HEK293 (cell line): ENCODE measurements at regions not wholly inside any gene's neighbourhood (a gene's known extent, or its start where the extent isn't known, plus 50 kb on each side); places are given as distances from the start of the nearest gene placed in this dataset.

Experiments
- CTCF ChIA-PET: fragments of 350-600 bp; formaldehyde crosslinking; extraction: SDS; loops from one replicate; lab custom pipeline; 2021; ENCODE audit warnings: antibody characterized with exemption; lab: Yijun Ruan, JAX
- POLR2A ChIA-PET: fragments of 300-600 bp; formaldehyde crosslinking; extraction: SDS; loops from one replicate; lab custom pipeline; 2020; ENCODE audit warnings: antibody characterized with exemption, inconsistent platforms; lab: Yijun Ruan, JAX
- H3K27ac ChIP-seq: fragments of 200-500 bp; sonication (Bioruptor generic); 2 replicates; pipeline ENCODE4 v1.5.1; 2014; ENCODE audit warnings: low read depth, low read length, control low read depth, inconsistent platforms; ENCODE audit errors: extremely low read depth
- H3K36me3 ChIP-seq, 2 experiments: fragments of 200-500 bp in 1 of 2; sonication (Bioruptor generic) in 1 of 2; 1 replicate in 1 of 2; 2 replicates in 1 of 2; pipeline ENCODE4 v1.5.1; 2014 to 2017; ENCODE audit warnings: inconsistent platforms in 2 of 2, low read length in 2 of 2; ENCODE audit not compliant: control insufficient read depth in 2 of 2, insufficient read depth in 1 of 2
- H3K4me1 ChIP-seq: fragments of 200-500 bp; sonication (Bioruptor generic); 2 replicates; pipeline ENCODE4 v1.5.1; 2014; ENCODE audit warnings: mild to moderate bottlenecking, low read length, inconsistent platforms; ENCODE audit not compliant: control insufficient read depth, insufficient read depth
- H3K4me3 ChIP-seq: 2 replicates; pipeline ENCODE4 v1.5.1; 2011; ENCODE audit warnings: low read depth, mild to moderate bottlenecking, control low read depth, low read length, moderate library complexity
- H3K9me3 ChIP-seq: fragments of 200-500 bp; sonication (Bioruptor generic); 2 replicates; pipeline ENCODE4 v1.5.1; 2014; ENCODE audit warnings: low read depth, low read length, inconsistent platforms; ENCODE audit not compliant: control insufficient read depth, insufficient read depth
- ELK4 ChIP-seq: IDR thresholded peaks from 2 replicates; pipeline ENCODE4 v1.6.1; 2011; ENCODE audit warnings: mild to moderate bottlenecking, low read depth, low read length, borderline replicate concordance
- HOXA7 ChIP-seq: sonication (generic); formaldehyde crosslinking; IDR thresholded peaks from 2 replicates; pipeline ENCODE4 v1.8.1; 2022; ENCODE audit warnings: missing genetic modification reagents, borderline replicate concordance
- HOXC10 ChIP-seq: sonication (generic); formaldehyde crosslinking; IDR thresholded peaks from 2 replicates; pipeline ENCODE4 v1.8.1; 2023; ENCODE audit warnings: mild to moderate bottlenecking, missing genetic modification reagents
- IKZF3 ChIP-seq: fragments of 450-650 bp; IDR thresholded peaks from 2 replicates; pipeline ENCODE4 v1.5.0; 2018; ENCODE audit warnings: missing biosample characterization, mild to moderate bottlenecking, missing genetic modification characterization, moderate library complexity
- KLF17 ChIP-seq: fragments of 450-650 bp; formaldehyde crosslinking; IDR thresholded peaks from 2 replicates; pipeline ENCODE4 v1.5.1; 2016; ENCODE audit warnings: missing biosample characterization, missing genetic modification characterization
- KLF8 ChIP-seq: fragments of 450-650 bp; formaldehyde crosslinking; IDR thresholded peaks from 2 replicates; pipeline ENCODE4 v1.5.1; 2016; ENCODE audit warnings: missing biosample characterization, missing genetic modification characterization
- MEIS1 ChIP-seq: sonication (generic); formaldehyde crosslinking; IDR thresholded peaks from 2 replicates; pipeline ENCODE4 v1.8.1; 2022; ENCODE audit warnings: missing genetic modification reagents, mild to moderate bottlenecking, borderline replicate concordance
- SETDB1 ChIP-seq: IDR thresholded peaks from one replicate; pipeline ENCODE4 v1.6.1; 2017; ENCODE audit warnings: mild to moderate bottlenecking, low read length, moderate library complexity, mixed read lengths; ENCODE audit not compliant: insufficient read length
- SP7 ChIP-seq: fragments of 450-650 bp; formaldehyde crosslinking; IDR thresholded peaks from 2 replicates; pipeline ENCODE4 v1.5.1; 2016; ENCODE audit warnings: missing biosample characterization, missing genetic modification characterization
- TRIM28 ChIP-seq: IDR thresholded peaks from 2 replicates; pipeline ENCODE4 v1.6.1; 2011; ENCODE audit warnings: low read length, control low read depth, borderline replicate concordance
- ZBTB6 ChIP-seq: fragments of 450-650 bp; formaldehyde crosslinking; IDR thresholded peaks from 2 replicates; pipeline ENCODE4 v1.5.1; 2017; ENCODE audit warnings: missing biosample characterization, missing genetic modification characterization
- ZFP41 ChIP-seq: fragments of 450-650 bp; formaldehyde crosslinking; IDR thresholded peaks from 2 replicates; pipeline ENCODE4 v1.5.1; 2016; ENCODE audit warnings: missing biosample characterization, missing genetic modification characterization, borderline replicate concordance
- ZFP69B ChIP-seq: fragments of 450-650 bp; formaldehyde crosslinking; IDR thresholded peaks from 2 replicates; pipeline ENCODE4 v1.5.1; 2016; ENCODE audit warnings: missing biosample characterization, missing genetic modification characterization
- ZNF239 ChIP-seq: fragments of 450-650 bp; formaldehyde crosslinking; IDR thresholded peaks from 2 replicates; pipeline ENCODE4 v1.5.1; 2016; ENCODE audit warnings: missing biosample characterization, missing genetic modification characterization
- ZNF24 ChIP-seq: fragments of 450-650 bp; formaldehyde crosslinking; IDR thresholded peaks from 2 replicates; pipeline ENCODE4 v1.5.1; 2016; ENCODE audit warnings: missing biosample characterization, missing genetic modification characterization
- ZNF266 ChIP-seq: fragments of 450-650 bp; formaldehyde crosslinking; IDR thresholded peaks from 2 replicates; pipeline ENCODE4 v1.5.1; 2016; ENCODE audit warnings: missing biosample characterization, missing genetic modification characterization, low read depth
- ZNF366 ChIP-seq: fragments of 450-650 bp; formaldehyde crosslinking; conservative IDR thresholded peaks from 2 replicates; pipeline ENCODE4 v1.5.1; 2016; ENCODE audit warnings: missing biosample characterization, missing genetic modification characterization
- ZNF585B ChIP-seq: fragments of 450-650 bp; formaldehyde crosslinking; IDR thresholded peaks from 2 replicates; pipeline ENCODE4 v1.5.1; 2016; ENCODE audit warnings: missing biosample characterization, missing genetic modification characterization
- ZNF600 ChIP-seq: fragments of 450-650 bp; formaldehyde crosslinking; IDR thresholded peaks from 2 replicates; pipeline ENCODE4 v1.5.1; 2016; ENCODE audit warnings: missing biosample characterization, missing genetic modification characterization
- ZNF624 ChIP-seq: fragments of 450-650 bp; formaldehyde crosslinking; IDR thresholded peaks from 2 replicates; pipeline ENCODE4 v1.5.1; 2017; ENCODE audit warnings: missing biosample characterization, missing genetic modification characterization
- ZNF777 ChIP-seq: fragments of 450-650 bp; formaldehyde crosslinking; IDR thresholded peaks from 2 replicates; pipeline ENCODE4 v1.5.1; 2017; ENCODE audit warnings: missing biosample characterization, missing genetic modification characterization, borderline replicate concordance
- TF ChIP-seq, protein P1 (sequence below): fragments of 450-650 bp; formaldehyde crosslinking; IDR thresholded peaks from 2 replicates; pipeline ENCODE4 v1.5.1; 2016; ENCODE audit warnings: missing biosample characterization, missing genetic modification characterization
- TF ChIP-seq, protein P2 (sequence below): fragments of 450-650 bp; formaldehyde crosslinking; IDR thresholded peaks from 2 replicates; pipeline ENCODE4 v1.5.1; 2016; ENCODE audit warnings: missing biosample characterization, missing genetic modification characterization
- TF ChIP-seq, protein P3 (sequence below): fragments of 450-650 bp; formaldehyde crosslinking; IDR thresholded peaks from 2 replicates; pipeline ENCODE4 v1.5.1; 2017; ENCODE audit warnings: missing biosample characterization, missing genetic modification characterization

DNA sequence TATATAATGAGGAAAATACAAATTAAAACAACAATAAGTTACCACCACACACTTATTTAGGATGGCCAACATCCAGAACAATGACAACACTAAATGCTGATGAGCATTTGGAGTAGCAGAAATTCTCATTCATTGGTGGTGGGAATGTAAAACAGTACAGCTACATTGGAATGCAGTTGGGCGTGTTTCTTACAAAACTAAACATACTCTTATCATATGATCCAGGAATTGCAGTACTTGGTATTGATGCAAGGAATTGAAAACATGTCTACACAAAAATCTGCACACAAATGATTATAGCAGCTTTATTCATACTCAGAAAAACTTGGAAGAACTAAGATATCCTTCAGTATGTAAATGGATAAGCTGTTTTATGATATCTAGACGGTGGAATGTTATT is 594.2 kb downstream of the ZBBX start:
- TF ChIP-seq, protein P1, sequence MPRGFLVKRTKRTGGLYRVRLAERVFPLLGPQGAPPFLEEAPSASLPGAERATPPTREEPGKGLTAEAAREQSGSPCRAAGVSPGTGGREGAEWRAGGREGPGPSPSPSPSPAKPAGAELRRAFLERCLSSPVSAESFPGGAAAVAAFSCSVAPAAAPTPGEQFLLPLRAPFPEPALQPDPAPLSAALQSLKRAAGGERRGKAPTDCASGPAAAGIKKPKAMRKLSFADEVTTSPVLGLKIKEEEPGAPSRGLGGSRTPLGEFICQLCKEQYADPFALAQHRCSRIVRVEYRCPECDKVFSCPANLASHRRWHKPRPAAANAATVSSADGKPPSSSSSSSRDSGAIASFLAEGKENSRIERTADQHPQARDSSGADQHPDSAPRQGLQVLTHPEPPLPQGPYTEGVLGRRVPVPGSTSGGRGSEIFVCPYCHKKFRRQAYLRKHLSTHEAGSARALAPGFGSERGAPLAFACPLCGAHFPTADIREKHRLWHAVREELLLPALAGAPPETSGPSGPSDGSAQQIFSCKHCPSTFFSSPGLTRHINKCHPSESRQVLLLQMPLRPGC, result no peak
- CTCF ChIA-PET, result interaction anchor here (0.8 kb wide), 1 partner anchor 36 kb away, joined by 4 read pairs; no protein-coding TSS in a partner anchor
- H3K36me3 ChIP-seq, result no peaks in the 10 kb centered on the region

GRCh38 chr3:166783206-166783605 is 596.9 kb downstream of the ZBBX start:
- ChIA-PET CTCF (no interaction called here), POLR2A (no interaction called here)
- TF ChIP-seq ZFP41 (tag by site-specific recombination) (no peak), ZNF366 (tag by site-specific recombination) (no peak), ZBTB6 (no peak), HOXC10 (CRISPR knock-in tag) (no peak), ELK4 (no peak), ZNF624 (tag by site-specific recombination) (no peak), ZNF600 (tag by site-specific recombination) (no peak), ZNF24 (no peak), HOXA7 (CRISPR knock-in tag) (no peak), KLF17 (tag by site-specific recombination) (no peak), ZNF266 (tag by site-specific recombination) (no peak), MEIS1 (no peak)
- TF ChIP-seq, protein P2, sequence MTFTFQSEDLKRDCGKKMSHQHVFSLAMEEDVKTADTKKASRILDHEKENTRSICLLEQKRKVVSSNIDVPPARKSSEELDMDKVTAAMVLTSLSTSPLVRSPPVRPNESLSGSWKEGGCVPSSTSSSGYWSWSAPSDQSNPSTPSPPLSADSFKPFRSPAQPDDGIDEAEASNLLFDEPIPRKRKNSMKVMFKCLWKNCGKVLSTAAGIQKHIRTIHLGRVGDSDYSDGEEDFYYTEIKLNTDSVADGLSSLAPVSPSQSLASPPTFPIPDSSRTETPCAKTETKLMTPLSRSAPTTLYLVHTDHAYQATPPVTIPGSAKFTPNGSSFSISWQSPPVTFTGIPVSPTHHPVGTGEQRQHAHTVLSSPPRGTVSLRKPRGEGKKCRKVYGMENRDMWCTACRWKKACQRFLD (tag by site-specific recombination), result no peak

More for the DNA sequence above, 594.2 kb downstream of the ZBBX start:
- H3K9me3 ChIP-seq, result no peaks in the 10 kb centered on the region
- H3K4me1 ChIP-seq, result no peaks in the 10 kb centered on the region
- no peak overlapping the region for H3K4me3 ChIP-seq
- POLR2A ChIA-PET, result no interaction called here
- no peak overlapping the region for H3K27ac ChIP-seq

DNA sequence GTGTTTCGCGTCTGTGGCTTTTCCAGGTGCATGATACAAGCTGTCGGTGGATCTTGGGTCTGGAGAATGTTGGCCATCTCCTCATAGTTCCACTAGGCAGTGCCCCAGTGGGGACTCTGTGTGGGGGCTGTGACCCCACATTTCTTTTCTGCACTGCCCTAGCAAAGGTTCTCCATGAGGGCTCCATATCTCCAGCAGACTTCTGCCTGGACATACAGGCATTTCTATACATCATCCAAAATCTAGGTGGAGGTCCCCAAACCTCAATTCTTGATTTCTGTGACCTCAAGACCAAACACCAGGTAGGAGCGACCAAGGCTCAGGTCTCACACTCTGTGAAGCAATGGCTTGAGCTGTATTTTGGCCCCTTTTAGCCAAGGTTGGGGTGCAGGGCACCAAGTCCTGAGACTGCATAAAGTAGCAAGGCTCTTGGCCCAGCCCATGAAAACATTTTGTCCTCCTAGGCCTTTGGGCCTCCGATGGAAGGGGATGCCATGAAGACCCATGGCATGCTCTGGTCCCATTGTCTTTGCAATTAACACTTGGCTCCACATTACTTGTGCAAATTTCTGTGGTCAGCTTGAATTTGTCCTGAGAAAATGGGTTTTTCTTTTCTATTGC is 615.3 kb downstream of the ZBBX start:
- no peaks in the 10 kb centered on the region for H3K36me3 ChIP-seq
- no peak overlapping the region for H3K27ac ChIP-seq
- no peak overlapping the region for H3K4me3 ChIP-seq
- no peaks in the 10 kb centered on the region for H3K9me3 ChIP-seq
- H3K4me1 ChIP-seq, result no peaks in the 10 kb centered on the region
- POLR2A ChIA-PET, result no interaction called here
- CTCF ChIA-PET, result no interaction called here
- TF ChIP-seq TRIM28 (peak; percentile 93; the same call in 1 of the 2 replicates), SETDB1 (peak; percentile 22), ZNF777 (no peak), ZFP69B (tag by site-specific recombination) (no peak), IKZF3 (no peak), ZNF266 (tag by site-specific recombination) (no peak), ZNF239 (tag by site-specific recombination) (no peak), ELK4 (no peak), ZNF585B (tag by site-specific recombination) (peak; percentile 63), SP7 (tag by site-specific recombination) (no peak), KLF8 (tag by site-specific recombination) (no peak)
- TF ChIP-seq, protein P3, sequence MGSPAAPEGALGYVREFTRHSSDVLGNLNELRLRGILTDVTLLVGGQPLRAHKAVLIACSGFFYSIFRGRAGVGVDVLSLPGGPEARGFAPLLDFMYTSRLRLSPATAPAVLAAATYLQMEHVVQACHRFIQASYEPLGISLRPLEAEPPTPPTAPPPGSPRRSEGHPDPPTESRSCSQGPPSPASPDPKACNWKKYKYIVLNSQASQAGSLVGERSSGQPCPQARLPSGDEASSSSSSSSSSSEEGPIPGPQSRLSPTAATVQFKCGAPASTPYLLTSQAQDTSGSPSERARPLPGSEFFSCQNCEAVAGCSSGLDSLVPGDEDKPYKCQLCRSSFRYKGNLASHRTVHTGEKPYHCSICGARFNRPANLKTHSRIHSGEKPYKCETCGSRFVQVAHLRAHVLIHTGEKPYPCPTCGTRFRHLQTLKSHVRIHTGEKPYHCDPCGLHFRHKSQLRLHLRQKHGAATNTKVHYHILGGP (tag by site-specific recombination), result no peak

More at GRCh38 chr3:166783206-166783605, 596.9 kb downstream of the ZBBX start:
- Histone ChIP-seq H3K36me3 (no peaks in the 10 kb centered on the region), H3K9me3 (no peaks in the 10 kb centered on the region), H3K4me3 (no peak overlapping the region), H3K27ac (no peak overlapping the region), H3K4me1 (no peaks in the 10 kb centered on the region)
